CD4-positive, CD25-positive, alpha-beta regulatory T cell (primary cell): ENCODE measurements at regions not wholly inside any gene's neighbourhood (a gene's known extent, or its start where the extent isn't known, plus 50 kb on each side); places are given as distances from the start of the nearest gene placed in this dataset.
A peak's percentile ranks its signal among the peaks of the same experiment; 100 is the strongest.
"Not testable (repeated sequence)": the region's sequence is repeated elsewhere in the genome, so short reads cannot be mapped to it uniquely, and the experiment has no call there.

Experiments used
- ATAC-seq, 2 donors: fragments of 150-1000 bp; cut with Tn5 transposase; one replicate each; pipeline ENCODE4 v1.10.0; 2021; ENCODE audit warnings: low read depth in 2 of 2, moderate number of reproducible peaks in 2 of 2, moderate library complexity in 1 of 2
- DNase-seq, 3 donors: peaks; one replicate each; pipeline versions ENCODE4 v3.0.0 to v3.0.0-alpha.2; 2012 to 2022; ENCODE audit warnings: mixed read lengths in 1 of 3
- H3K27ac ChIP-seq: one replicate; pipeline ENCODE4 v1.7.0; 2013; ENCODE audit warnings: mild to moderate bottlenecking, low read length; ENCODE audit not compliant: insufficient read depth, poor library complexity, severe bottlenecking
- H3K27me3 ChIP-seq: one replicate; pipeline ENCODE4 v1.7.0; 2013; ENCODE audit warnings: low read length; ENCODE audit not compliant: control insufficient read depth, insufficient read depth
- H3K36me3 ChIP-seq: one replicate; pipeline ENCODE4 v1.7.0; 2013; ENCODE audit warnings: mild to moderate bottlenecking, low read length, moderate library complexity; ENCODE audit not compliant: control insufficient read depth, insufficient read depth
- H3K4me1 ChIP-seq: 2 replicates; pipeline ENCODE4 v1.7.0; 2013; ENCODE audit warnings: mild to moderate bottlenecking, low read length; ENCODE audit not compliant: insufficient read depth, control insufficient read depth, poor library complexity, severe bottlenecking
- H3K4me3 ChIP-seq: one replicate; pipeline ENCODE4 v1.7.0; 2013; ENCODE audit warnings: low read depth, mild to moderate bottlenecking, low read length, moderate library complexity
- H3K9me3 ChIP-seq, 2 experiments: 1 replicate in 1 of 2; 2 replicates in 1 of 2; pipeline ENCODE4 v1.7.0; 2013; ENCODE audit warnings: low read length in 2 of 2, mild to moderate bottlenecking in 1 of 2, moderate library complexity in 1 of 2; ENCODE audit not compliant: control insufficient read depth in 2 of 2
- H3K27ac Mint-ChIP-seq, 3 donors: one replicate each; pipeline ENCODE4 v1.8.0; 2020 to 2022; ENCODE audit warnings: mild to moderate bottlenecking in 3 of 3, mixed read lengths in 3 of 3, moderate library complexity in 2 of 3
- H3K27me3 Mint-ChIP-seq: one replicate; pipeline ENCODE4 v1.8.0; 2022; ENCODE audit warnings: mild to moderate bottlenecking, mixed read lengths
- H3K36me3 Mint-ChIP-seq: one replicate; pipeline ENCODE4 v1.8.0; 2020; ENCODE audit warnings: mixed read lengths
- H3K4me1 Mint-ChIP-seq, 4 donors: one replicate each; pipeline ENCODE4 v1.8.0; 2020 to 2022; ENCODE audit warnings: mixed read lengths in 4 of 4, mild to moderate bottlenecking in 1 of 4
- H3K4me3 Mint-ChIP-seq, 4 donors: one replicate each; pipeline ENCODE4 v1.8.0; 2020 to 2022; ENCODE audit warnings: mild to moderate bottlenecking in 4 of 4, mixed read lengths in 4 of 4, moderate library complexity in 3 of 4
- H3K9me3 Mint-ChIP-seq, 7 donors: one replicate each; pipeline ENCODE4 v1.8.0; 2020 to 2022; ENCODE audit warnings: mixed read lengths in 7 of 7, mild to moderate bottlenecking in 3 of 7, moderate library complexity in 2 of 7

- Histone ChIP-seq H3K9me3 (peaks cover 0 to 2% of the 10 kb centered on the region in 2 experiments), H3K4me3 (no peak overlapping the region), H3K36me3 (no peaks in the 10 kb centered on the region), H3K27me3 (no peaks in the 10 kb centered on the region), H3K4me1 (peaks cover 24% of the 10 kb centered on the region), H3K27ac (no peak overlapping the region)
- peaks cover 9% of the 10 kb centered on the region for H3K27me3 Mint-ChIP-seq
- peaks cover 0 to 6% (median 3%) of the 10 kb centered on the region in 7 donors for H3K9me3 Mint-ChIP-seq
- DNase-seq (no peak), ATAC-seq (no peak)
- H3K4me3 Mint-ChIP-seq = no peak overlapping the region
- peak overlapping the region in 2 of 3 donors; percentile 55 to 90 for H3K27ac Mint-ChIP-seq
- H3K36me3 Mint-ChIP-seq = peaks cover 11% of the 10 kb centered on the region
- peaks cover 20 to 61% (median 28%) of the 10 kb centered on the region in 4 donors for H3K4me1 Mint-ChIP-seq
Observed at GRCh38 chr2:101578671-101579070, 103.8 kb upstream of the RFX8 start.

- H3K4me1 ChIP-seq = peaks cover 24% of the 10 kb centered on the region
- not testable (repeated sequence) for H3K27me3 Mint-ChIP-seq, H3K4me3 ChIP-seq, ATAC-seq, DNase-seq, H3K9me3 Mint-ChIP-seq, H3K9me3 ChIP-seq, H3K4me3 Mint-ChIP-seq, H3K27me3 ChIP-seq, H3K27ac ChIP-seq, H3K36me3 ChIP-seq
- peak overlapping the region; percentile 55 to 90 (median 82) for H3K27ac Mint-ChIP-seq
- H3K36me3 Mint-ChIP-seq = peaks cover 11% of the 10 kb centered on the region
- H3K4me1 Mint-ChIP-seq = peaks cover 20 to 64% (median 28%) of the 10 kb centered on the region in 4 donors
Observed at GRCh38 chr2:101578135-101578534, 103.2 kb upstream of the RFX8 start.

GRCh38 chr2:101577173-101577572 is 102.3 kb upstream of the RFX8 start:
- Mint-ChIP-seq H3K9me3 (peaks cover 0 to 4% (median 2%) of the 10 kb centered on the region in 7 donors), H3K27me3 (peaks cover 4% of the 10 kb centered on the region), H3K4me3 (peak overlapping the region in 3 of 4 donors; percentile 17 to 47 (median 35)), H3K4me1 (peaks cover 23 to 71% (median 30%) of the 10 kb centered on the region in 4 donors), H3K27ac (peak overlapping the region; percentile 7 to 90 (median 70)), H3K36me3 (peaks cover 11% of the 10 kb centered on the region)
- H3K4me1 ChIP-seq = peaks cover 24% of the 10 kb centered on the region
- DNase-seq (peak in 1 of 3 donors; percentile 62), ATAC-seq (peak; percentile 71 to 77)
- H3K36me3 ChIP-seq = no peaks in the 10 kb centered on the region
- peak overlapping the region; percentile 39 for H3K27ac ChIP-seq
- peak overlapping the region; percentile 33 for H3K4me3 ChIP-seq
- no peaks in the 10 kb centered on the region for H3K9me3 ChIP-seq
- no peaks in the 10 kb centered on the region for H3K27me3 ChIP-seq

GRCh38 chr2:101574622-101575021 is 99.7 kb upstream of the RFX8 start:
- peaks cover 5% of the 10 kb centered on the region for H3K36me3 Mint-ChIP-seq
- peaks cover 36 to 82% (median 42%) of the 10 kb centered on the region in 4 donors for H3K4me1 Mint-ChIP-seq
- ATAC-seq (no peak), DNase-seq (no peak)
- H3K4me3 Mint-ChIP-seq = no peak overlapping the region
- peak overlapping the region in 2 of 3 donors; percentile 77 to 82 for H3K27ac Mint-ChIP-seq
- Histone ChIP-seq H3K4me3 (no peak overlapping the region), H3K9me3 (no peaks in the 10 kb centered on the region), H3K27me3 (no peaks in the 10 kb centered on the region), H3K4me1 (peaks cover 43% of the 10 kb centered on the region), H3K27ac (no peak overlapping the region), H3K36me3 (no peaks in the 10 kb centered on the region)
- peaks cover 11% of the 10 kb centered on the region for H3K27me3 Mint-ChIP-seq
- peaks cover 0 to 6% (median 0%) of the 10 kb centered on the region in 7 donors for H3K9me3 Mint-ChIP-seq

GRCh38 chr2:101571951-101572350 is 97.0 kb upstream of the RFX8 start:
- peaks cover 0 to 6% (median 0%) of the 10 kb centered on the region in 7 donors for H3K9me3 Mint-ChIP-seq
- H3K36me3 Mint-ChIP-seq = no peaks in the 10 kb centered on the region
- H3K4me3 Mint-ChIP-seq = peak overlapping the region in 1 of 4 donors; percentile 6
- H3K27me3 Mint-ChIP-seq = peaks cover 11% of the 10 kb centered on the region
- Histone ChIP-seq H3K27ac (no peak overlapping the region), H3K9me3 (no peaks in the 10 kb centered on the region), H3K27me3 (no peaks in the 10 kb centered on the region), H3K4me3 (peak overlapping the region; percentile 0), H3K4me1 (peaks cover 34% of the 10 kb centered on the region), H3K36me3 (no peaks in the 10 kb centered on the region)
- DNase-seq = no peak
- no peak for ATAC-seq
- peak overlapping the region in 2 of 3 donors; percentile 86 to 91 for H3K27ac Mint-ChIP-seq
- peaks cover 24 to 73% (median 39%) of the 10 kb centered on the region in 4 donors for H3K4me1 Mint-ChIP-seq

GRCh38 chr2:101569886-101570520 is 95.1 kb upstream of the RFX8 start:
- peak overlapping the region; percentile 68 to 92 (median 78) for H3K4me3 Mint-ChIP-seq
- peaks cover 20 to 71% (median 41%) of the 10 kb centered on the region in 4 donors for H3K4me1 Mint-ChIP-seq
- no peaks in the 10 kb centered on the region for H3K36me3 ChIP-seq
- H3K27me3 ChIP-seq = no peaks in the 10 kb centered on the region
- H3K9me3 Mint-ChIP-seq = peaks cover 0 to 6% (median 0%) of the 10 kb centered on the region in 7 donors
- H3K27ac Mint-ChIP-seq = peak overlapping the region; percentile 91 to 97 (median 92)
- ATAC-seq = no peak
- H3K27me3 Mint-ChIP-seq = peaks cover 19% of the 10 kb centered on the region
- H3K4me3 ChIP-seq = peak overlapping the region; percentile 71
- peak overlapping the region; percentile 73 for H3K27ac ChIP-seq
- H3K36me3 Mint-ChIP-seq = no peaks in the 10 kb centered on the region
- no peaks in the 10 kb centered on the region for H3K9me3 ChIP-seq
- no peak for DNase-seq
- H3K4me1 ChIP-seq = peaks cover 21% of the 10 kb centered on the region

- Mint-ChIP-seq H3K36me3 (no peaks in the 10 kb centered on the region), H3K27me3 (peaks cover 19% of the 10 kb centered on the region), H3K9me3 (peaks cover 0 to 6% (median 0%) of the 10 kb centered on the region in 7 donors), H3K27ac (peak overlapping the region in 2 of 3 donors; percentile 78 to 85), H3K4me1 (peaks cover 24 to 72% (median 43%) of the 10 kb centered on the region in 4 donors), H3K4me3 (no peak overlapping the region)
- H3K9me3 ChIP-seq = no peaks in the 10 kb centered on the region
- H3K27ac ChIP-seq = no peak overlapping the region
- H3K4me3 ChIP-seq = no peak overlapping the region
- no peak for ATAC-seq
- no peaks in the 10 kb centered on the region for H3K36me3 ChIP-seq
- peaks cover 21% of the 10 kb centered on the region for H3K4me1 ChIP-seq
- DNase-seq = no peak
- no peaks in the 10 kb centered on the region for H3K27me3 ChIP-seq
Observed at GRCh38 chr2:101568969-101569368, 94.1 kb upstream of the RFX8 start.
